Hematopoietic multipotent progenitor cell treated with erythropoietin and hydrocortisone succinate and interleukin-3 and kit ligand, for 15 days (in vitro differentiated cells): ENCODE measurements at regions not wholly inside any gene's neighbourhood (a gene's known extent, or its start where the extent isn't known, plus 50 kb on each side); places are given as distances from the start of the nearest gene placed in this dataset.
"Not testable (repeated sequence)": the region's sequence is repeated elsewhere in the genome, so short reads cannot be mapped to it uniquely, and the experiment has no call there.

Experiments used
- DNase-seq: peaks from one replicate; pipeline ENCODE4 v3.0.0-alpha.2; 2015; ENCODE audit warnings: low spot score

DNA sequence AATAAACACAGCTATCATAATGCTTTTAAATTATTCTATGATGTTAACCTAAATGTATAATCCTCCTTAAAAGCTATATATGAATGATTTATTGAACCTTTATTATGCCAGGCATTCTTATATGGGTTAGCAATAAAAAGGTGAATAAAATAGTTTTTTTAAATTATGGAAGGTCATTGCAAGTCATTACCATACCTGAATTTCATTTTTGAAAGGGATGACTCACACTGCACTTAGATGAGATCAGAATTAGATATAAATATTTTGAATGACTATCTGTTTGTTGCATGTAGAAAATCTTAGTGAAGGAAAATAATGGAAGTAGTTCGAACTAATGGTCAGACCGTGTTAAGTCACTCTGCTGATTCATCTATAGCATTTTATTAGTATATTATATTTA is 822.3 kb downstream of the LUZP2 start:
- no peak for DNase-seq

DNA sequence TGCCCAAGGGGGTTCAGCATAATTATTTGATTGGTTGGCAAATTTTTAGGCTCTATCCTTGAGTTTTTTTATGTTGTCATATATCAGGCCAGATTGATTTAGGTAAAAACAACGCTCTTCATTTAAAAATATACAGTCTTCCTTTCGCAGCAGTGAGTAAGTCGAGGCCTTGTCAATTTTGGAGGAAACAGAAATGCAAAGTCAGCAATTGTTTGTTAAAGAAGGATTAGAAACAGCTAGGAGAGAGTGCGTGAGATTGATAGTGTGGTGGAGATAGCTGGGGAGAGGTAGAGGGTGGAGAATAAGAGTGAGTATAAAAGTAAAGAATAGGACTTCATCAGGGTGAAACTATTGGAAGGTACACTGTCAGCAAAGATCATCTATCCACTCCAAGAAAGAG is 830.8 kb downstream of the LUZP2 start:
- no peak for DNase-seq

DNA sequence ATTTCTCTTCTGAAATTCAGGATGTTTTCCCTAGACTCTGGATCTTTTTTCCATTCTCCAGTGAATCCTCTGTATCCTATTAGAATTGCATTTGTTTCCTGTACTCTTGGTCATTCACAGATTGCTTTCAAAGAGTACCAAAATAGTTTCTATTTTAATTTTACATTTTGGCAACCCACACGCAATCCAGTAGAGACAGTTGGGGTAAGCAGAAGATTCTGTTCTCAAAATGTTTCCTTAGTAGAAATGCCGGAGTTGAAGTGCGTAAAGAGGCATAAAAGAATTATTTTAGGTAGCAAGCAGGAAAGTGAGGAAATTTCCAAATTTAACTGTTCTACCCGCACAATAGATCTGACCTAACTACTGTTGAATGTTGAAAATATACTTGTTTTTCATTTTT is 842.4 kb downstream of the LUZP2 start:
- no peak for DNase-seq

DNA sequence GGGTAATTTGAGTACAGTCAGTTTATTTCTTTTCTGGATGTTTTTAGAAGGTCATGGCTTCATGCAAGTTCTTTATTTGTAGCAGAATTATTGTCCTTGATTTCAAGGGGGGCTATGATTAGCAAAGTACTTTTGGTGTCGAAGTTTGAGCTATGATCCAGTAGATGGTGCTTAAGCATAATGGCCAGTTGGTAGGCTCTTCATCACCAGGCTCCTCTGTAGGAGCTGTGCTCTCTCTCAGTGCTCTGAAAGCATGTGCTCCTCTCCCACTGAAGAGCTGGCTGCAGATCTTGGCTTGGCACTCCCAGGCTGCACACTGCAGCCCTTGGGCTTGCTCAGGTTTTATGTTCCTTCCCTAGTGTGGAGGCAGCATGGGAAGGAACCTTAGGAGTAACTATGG is 852.7 kb downstream of the LUZP2 start:
- DNase-seq, result no peak

DNA sequence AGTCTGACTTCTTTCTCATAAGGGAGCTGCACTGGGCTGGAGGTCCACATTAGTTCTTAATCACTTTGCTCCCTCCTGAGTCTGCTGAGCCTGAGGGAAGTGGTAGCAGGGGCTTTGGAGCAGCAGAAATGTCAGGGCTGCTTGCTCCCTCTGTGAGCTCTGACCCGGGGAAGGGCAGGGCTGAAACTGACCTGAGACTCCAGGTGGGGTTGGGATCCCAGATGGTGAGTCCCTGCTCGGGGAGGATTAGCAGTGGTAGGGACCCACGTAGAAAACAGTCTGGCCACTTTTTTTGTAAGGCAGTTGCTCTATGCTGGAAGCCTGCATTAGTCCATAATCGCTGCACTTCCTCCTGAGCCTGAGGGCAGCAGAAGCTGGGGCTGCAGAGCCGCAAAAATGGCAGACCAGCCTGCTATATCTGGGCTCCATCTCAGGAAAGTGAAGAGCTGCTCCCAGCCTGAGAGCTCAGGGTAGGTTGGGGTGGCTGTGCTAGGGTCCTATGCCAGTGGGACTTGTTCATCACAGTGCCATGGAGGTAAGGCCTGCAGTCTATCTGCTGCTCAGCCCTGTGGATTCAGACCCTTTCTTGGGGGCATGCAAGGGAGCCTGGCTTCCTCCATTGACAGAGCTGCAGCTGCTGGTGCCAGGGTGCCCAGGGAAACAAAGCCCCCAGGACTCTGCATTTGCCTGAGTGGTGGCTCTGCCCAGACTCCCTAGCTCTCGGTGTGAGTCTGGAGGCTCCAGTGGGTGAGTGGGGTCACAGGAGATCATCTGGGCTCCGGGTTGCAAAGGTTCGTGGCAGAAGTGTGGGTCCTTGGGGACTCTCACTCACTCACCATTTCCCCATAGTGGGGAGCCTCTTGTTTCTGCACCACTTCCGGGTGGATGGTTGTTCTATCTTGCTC is 854.3 kb downstream of the LUZP2 start:
- DNase-seq, result no peak

DNA sequence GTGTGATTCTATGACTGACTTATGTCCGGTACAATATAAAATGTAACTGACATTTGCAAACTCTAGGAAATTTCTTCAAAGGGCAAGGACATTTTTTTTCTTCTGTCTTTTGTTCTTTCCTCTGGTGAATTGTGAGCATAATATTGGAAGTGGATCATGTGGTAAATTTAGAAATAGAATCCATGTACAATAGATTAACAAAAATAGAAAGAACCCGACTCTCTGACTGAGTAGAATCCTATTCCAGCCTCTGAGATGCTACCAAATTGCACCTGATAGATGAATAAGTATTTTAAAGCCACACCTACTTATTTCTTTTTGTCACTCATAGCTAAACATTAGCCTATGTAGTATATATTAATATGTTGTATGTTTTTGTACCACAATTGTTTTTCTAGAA is 860.3 kb downstream of the LUZP2 start:
- no peak for DNase-seq

DNA sequence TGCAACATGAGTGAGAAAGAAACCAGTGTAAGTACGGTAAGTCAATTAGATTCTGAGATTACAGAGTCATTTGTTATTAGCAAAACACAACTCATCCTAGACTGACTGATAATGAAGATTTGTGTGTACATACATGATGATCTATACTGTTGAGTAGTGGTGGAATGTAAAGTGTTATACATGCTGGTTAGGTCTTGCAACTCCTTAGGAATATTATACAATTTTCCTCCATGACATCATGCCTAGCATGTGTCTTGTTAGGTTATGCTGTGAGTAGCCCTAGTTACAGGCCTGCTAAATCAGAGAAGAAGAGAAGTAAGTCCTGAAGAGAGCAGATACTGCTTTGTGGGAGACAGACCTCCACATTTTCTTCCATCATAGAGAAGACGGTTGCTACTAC is 880.6 kb downstream of the LUZP2 start:
- DNase-seq, result no peak

DNA sequence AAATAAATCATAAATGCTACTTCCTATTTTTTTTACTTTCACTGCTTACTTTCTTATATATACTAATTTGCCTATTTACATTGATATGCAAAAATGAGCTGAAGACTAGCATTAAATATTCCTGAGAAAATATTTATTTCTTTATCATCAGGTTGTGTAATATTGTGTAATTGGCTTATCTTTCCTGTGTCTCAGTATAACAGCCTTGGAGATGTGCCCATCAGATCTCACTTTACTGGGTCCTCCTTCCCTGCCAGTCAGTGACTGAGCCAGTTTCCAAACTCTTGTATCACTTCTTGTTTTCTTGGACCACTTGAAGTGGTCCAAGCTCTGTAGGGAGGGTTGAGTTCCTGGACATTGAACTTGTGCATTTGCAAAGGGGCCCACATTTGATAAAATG is 900.0 kb downstream of the LUZP2 start:
- DNase-seq, result no peak

DNA sequence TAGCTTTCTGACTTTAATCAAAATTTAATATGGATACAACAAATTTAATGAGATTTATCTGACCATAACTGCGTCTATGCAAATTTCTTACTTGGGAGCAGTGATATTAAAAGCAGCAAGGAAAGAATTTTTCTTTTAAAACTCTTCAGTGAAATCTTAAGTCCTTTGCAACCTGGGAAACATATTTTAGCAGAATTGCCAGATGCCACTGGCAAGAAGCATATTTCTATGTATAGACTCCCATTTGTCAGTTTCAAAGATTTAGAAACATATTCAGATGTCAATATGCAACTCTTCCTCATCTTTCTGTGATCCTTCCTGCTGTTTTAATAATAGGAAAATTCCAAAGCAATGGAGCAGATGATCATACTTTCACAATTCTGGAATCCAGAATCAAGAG is 911.3 kb downstream of the LUZP2 start:
- no peak for DNase-seq

DNA sequence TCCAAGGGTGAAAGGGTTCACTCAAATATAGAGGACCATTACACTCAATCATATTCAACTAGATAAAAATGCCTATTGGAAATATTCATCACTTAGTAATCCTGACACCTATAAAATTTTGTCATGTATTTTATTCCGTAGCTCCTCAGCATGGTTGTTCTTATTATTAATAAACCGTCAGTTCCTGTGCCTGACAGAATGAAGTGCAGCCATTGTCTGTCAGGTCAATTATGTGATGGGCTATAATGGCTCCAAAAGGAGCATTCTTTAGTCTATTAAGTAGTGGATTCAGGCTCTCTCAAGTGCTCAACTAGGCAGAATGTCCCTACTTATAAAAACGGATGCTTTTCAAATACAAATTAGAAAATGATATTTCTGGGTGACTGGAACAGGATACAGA is 916.1 kb upstream of the ANO3 start:
- DNase-seq, result no peak

DNA sequence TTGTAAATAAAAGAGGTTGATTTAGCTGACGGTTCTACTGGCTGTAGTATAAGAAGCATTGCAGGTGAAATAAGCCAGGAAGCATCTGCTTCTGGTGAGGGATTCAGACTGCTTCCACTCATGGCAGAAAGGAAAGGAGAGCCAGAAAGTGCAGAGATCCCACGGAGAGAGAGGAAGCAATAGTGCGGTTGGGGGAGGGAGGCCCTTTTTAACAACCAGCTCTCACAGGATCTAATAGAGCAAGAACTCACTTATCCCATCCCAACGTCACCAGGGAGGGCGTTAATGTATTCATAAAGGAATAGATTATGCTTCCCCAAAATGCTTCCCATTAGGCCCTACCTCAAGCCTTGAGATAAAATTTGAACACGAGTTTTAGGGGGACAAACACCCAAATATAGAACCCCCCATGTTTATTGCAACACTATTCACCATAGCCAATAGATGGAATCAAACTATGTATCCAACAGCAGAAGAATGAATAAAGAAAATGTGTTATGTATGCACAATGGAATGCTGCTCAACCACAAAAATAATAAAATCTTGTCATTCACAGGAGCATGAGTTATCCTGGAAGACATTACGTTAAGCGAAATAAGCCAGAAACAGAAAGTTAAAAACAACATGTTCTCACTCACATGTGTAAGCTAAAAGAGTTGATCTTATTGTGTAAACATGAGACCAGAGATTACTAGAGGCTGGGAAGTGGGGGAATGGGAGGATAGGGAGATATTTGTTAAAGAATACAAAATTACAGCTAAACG is 908.3 kb upstream of the ANO3 start:
- no peak for DNase-seq

DNA sequence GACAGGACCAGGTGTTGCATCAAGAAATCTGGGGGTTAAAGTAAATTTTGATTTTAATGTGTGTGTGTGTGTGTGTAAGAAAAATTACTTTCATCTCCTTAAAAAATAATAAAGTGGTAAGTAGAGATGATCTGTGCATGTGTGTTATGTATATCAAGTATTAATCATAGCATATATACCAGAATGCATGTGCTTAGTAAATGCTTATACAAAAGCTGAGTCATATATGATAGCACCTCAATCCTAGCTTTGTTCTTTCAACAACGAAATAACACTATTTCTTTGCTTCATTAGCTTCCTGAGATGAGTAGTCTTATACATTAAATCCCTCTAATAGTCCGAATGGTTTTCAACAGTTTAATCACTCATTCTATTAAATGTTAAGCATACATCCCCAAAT is 899.6 kb upstream of the ANO3 start:
- DNase-seq, result no peak

DNA sequence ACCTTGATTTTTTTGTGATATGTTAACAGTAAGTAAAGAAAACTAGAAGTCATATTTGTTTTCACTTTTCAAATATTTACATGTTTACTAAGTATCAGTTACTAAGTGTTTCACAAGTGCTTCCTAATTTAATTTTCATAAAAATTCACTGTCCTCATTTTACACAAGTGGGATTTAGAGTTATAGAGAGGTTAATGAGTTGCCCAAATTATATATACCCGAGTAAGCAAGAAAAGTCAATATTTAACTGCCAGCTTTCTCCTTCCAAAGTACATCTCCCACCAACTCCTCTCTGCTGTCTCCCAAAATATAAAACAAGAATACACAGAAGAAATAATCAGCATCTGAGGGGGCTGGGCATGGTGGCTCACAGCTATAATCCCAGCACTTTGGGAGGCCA is 896.7 kb upstream of the ANO3 start:
- DNase-seq, result no peak

DNA sequence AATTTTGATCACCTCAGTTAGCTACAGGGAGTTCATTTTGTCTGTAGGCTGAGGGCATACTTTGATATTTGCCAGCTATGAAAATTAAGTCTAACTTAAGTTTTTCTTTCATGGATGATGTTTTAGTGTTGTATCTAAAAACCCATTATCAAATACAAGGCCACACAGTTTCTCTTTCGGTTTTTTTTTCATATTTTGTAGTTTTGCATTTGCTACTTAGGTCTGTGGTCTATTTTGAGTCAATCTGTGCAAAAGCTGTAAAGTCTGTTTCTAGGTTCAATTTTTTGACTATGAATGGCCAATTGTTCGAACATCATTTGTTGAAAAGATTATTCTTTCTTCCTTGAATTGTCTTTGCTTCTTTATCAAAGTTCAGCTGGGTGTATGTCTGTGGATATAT is 895.6 kb upstream of the ANO3 start:
- DNase-seq, result no peak

DNA sequence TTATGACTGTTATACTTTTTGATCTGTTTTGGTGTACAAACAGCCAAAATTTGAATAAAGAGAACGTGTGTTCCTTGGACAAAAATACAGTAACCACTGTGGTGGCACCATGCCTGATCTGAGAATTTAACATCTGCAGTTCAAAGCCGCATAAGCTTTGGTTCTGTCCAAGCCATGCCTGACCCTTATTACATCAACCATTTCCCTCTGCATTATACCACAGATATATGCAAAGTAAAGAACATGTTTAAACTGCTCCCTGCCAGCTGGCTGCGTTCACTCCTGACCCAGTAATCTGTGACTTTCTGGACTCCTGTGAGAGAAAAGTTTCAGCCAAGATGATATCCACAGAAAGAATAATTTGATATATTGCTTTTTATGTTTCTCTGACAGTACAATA is 890.5 kb upstream of the ANO3 start:
- no peak for DNase-seq

DNA sequence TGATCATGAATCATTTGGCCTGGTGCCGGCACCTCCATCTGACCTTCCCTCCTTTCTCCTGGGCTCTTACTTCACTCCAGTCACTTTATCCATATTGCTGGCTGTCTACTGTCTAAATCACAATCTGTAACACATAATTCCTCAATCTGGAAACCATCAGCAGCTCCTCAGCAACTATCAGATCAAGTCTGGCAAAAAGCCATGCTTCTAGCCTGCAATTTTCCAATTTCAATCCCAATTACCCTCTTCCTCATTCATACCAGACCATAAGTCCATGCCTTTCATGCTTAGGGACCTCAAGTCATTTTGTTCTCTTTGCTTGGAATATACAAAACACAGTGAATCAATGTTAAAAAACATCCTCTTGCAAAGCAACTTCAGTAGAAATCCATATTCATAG is 882.8 kb upstream of the ANO3 start:
- no peak for DNase-seq

DNA sequence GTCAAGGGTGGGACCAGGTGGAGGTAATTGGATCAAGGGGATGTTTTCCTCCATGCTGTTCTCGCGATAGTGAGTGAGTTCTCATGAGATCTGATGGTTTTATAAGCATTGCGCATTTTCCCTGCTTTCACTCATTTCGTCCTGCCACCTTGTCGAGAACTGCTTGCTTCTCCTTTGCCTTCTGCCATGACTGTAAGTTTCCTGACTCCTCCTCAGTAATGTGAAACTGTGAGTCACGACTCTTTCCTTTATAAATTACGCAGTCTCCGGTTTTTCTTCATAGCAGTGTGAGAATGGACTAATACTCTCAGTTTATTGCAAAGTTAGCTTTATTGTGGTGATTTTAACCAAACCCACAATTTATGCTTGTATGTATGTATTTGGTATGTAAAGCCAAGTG is 878.5 kb upstream of the ANO3 start:
- no peak for DNase-seq

DNA sequence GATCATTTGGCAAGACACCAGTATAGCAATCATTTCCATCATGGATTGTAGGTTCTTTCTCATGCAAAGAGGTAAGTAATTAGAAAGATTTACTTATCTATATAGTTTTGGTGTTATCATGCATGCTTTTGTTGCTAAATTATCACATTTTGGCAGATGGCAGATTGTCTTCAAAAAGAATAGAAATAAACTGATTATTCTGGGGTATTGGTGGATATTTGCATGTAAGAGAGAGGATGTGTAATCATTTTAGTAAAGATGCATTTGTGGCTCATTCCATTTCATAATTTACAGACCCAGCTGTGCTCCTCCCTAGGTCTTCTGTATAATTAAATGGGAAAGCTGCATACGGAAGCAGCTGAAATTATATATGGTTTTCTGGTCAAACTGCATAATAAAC is 875.7 kb upstream of the ANO3 start:
- no peak for DNase-seq

DNA sequence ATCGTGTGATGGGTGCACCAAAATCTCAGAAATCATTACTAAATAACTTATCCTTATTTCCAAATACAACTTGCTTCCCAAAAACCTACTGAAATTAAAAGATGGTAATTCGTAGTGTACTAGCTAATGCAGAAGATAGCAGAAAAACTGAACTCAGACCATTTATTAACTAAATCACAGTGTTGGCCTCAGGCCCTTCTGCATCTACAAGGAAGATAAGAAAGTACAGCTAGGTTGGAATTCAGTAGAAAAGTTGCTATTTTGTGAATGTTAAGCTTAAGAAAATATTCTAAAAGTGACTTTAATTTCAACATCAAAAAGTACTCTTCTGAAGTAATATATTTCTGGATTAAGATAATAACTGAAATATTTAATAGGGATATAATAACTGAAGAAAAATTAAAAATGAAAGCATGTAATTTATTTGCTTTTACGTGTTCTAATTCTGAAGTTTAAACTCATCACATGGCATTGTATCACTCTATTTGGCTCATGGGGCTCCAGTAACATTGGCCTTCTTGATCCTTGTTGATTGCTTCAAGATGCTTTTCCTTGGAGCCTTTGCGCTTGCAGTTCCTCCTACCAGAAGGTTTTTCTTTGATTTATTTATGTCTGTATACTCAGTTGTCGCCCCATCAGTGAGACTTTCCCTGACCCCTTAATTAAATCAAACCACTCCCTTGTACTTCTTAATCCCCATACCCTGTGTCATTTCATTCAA is 847.9 kb upstream of the ANO3 start:
- DNase-seq, result no peak

DNA sequence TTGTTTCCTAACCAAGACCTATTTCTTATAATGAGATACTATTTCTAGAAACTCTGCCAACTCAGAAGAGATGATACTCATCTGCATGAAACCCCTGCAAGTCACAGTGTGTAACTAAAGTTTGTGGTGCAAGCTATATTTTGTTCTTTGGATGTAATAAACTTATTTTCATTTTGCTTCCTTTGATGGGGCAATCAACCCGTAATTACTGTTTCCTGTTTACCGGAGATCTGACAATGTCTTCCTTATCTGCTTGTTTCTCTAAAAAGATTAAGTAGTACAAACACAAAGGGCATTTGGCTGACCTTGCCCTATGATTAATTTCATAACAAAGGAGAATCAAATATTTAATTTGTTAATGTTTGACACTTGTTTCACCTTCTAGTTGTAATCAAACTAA is 846.6 kb upstream of the ANO3 start:
- DNase-seq, result no peak

DNA sequence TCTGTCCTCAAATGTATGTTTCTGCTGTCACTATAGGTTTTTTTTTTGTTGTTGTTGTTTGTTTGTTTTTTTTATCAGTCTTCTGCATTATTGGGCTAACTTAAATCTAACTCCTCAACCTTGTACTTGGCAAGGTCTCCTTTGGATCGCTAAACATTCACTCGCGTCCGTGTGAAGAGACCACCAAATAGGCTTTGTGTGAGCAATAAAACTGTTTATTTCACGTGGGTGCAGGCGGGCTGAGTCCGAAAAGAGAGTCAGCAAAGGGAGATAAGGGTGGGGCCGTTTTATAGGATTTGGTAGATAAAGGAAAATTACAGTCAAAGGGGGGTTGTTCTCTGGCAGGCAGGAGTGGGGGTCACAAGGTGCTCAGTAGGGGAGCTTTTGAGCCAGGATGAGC is 845.6 kb upstream of the ANO3 start:
- not testable (repeated sequence) for DNase-seq

DNA sequence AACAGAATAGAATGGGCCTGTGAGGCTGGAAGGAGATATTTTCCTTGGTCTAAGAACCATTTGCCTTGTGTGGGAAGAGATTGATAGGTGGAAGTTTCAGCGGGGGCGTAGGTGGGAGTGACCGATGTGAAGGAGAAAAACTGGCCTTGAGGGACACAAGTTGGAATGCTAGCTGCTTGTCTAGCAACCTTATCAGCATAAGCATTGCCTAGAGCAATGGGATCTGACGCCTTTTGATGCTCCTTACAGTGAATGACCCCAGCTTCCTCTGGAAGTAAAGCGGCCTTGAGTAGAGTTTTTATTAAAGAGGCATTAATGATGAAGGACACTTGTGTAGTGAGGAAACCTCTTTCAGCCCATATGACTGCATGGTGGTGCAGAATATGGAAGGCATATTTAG is 843.8 kb upstream of the ANO3 start:
- DNase-seq, result not testable (repeated sequence)

DNA sequence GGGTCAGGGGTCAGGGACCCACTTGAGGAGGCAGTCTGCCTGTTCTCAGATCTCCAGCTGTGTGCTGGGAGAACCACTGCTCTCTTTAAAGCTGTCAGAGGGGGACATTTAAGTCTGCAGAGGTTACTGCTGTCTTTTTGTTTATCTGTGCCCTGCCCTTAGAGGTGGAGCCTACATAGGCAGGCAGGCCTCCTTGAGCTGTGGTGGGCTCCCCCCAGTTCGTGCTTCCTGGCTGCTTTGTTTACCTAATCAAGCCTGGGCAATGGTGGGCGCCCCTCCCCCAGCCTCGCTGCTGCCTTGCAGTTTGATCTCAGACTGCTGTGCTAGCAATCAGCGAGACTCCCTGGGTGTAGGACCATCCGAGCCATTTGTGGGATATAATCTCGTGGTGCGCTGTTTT is 830.5 kb upstream of the ANO3 start:
- not testable (repeated sequence) for DNase-seq
